Common myeloid progenitor, CD34-positive (primary cell): ENCODE measurements at regions not wholly inside any gene's neighbourhood (a gene's known extent, or its start where the extent isn't known, plus 50 kb on each side); places are given as distances from the start of the nearest gene placed in this dataset.
"Not testable (repeated sequence)": the region's sequence is repeated elsewhere in the genome, so short reads cannot be mapped to it uniquely, and the experiment has no call there.

ENCODE experiments used
- CTCF ChIA-PET: fragments of 350-600 bp; sonication (Branson Sonifier 250); formaldehyde crosslinking; loops from one replicate; lab custom pipeline; 2021; ENCODE audit warnings: antibody characterized with exemption; lab: Charles Lee
- POLR2A ChIA-PET: fragments of 350-600 bp; sonication (Branson Sonifier 250); formaldehyde crosslinking; loops from one replicate; lab custom pipeline; 2021; ENCODE audit warnings: antibody characterized with exemption; lab: Charles Lee
- DNase-seq, 3 donors: peaks; one replicate each; pipeline versions ENCODE4 v3.0.0 to v3.0.0-alpha.2; 2013
- H3K27ac ChIP-seq, 2 experiments: 1 replicate in 1 of 2; 2 replicates in 1 of 2; pipeline ENCODE4 v1.7.0; 2013; ENCODE audit warnings: inconsistent platforms in 2 of 2, low read length in 2 of 2, mild to moderate bottlenecking in 2 of 2, low read depth in 1 of 2, moderate library complexity in 1 of 2; ENCODE audit not compliant: severe bottlenecking in 2 of 2, insufficient read depth in 1 of 2, poor library complexity in 1 of 2
- H3K27me3 ChIP-seq, 5 experiments: replicated peaks in 2 of 5; 1 replicate in 3 of 5; 2 replicates in 2 of 5; pipeline versions ENCODE4 v1.6.1 to v1.7.0; 2013; ENCODE audit warnings: low read length in 4 of 5, mild to moderate bottlenecking in 2 of 5, moderate library complexity in 2 of 5, inconsistent platforms in 1 of 5; ENCODE audit not compliant: insufficient read depth in 5 of 5, control insufficient read depth in 4 of 5
- H3K36me3 ChIP-seq, 4 experiments: 1 replicate in 2 of 4; 2 replicates in 2 of 4; pipeline versions ENCODE4 v1.6.1 to v1.7.0; 2013; ENCODE audit warnings: low read length in 3 of 4, control low read depth in 1 of 4, mild to moderate bottlenecking in 1 of 4; ENCODE audit not compliant: control insufficient read depth in 4 of 4, insufficient read depth in 4 of 4
- H3K4me1 ChIP-seq, 4 experiments: 1 replicate in 3 of 4; 2 replicates in 1 of 4; pipeline versions ENCODE4 v1.6.1 to v1.7.1; 2013; ENCODE audit warnings: low read length in 3 of 4, mild to moderate bottlenecking in 3 of 4, control low read depth in 1 of 4, inconsistent platforms in 1 of 4, moderate library complexity in 1 of 4; ENCODE audit not compliant: control insufficient read depth in 4 of 4, insufficient read depth in 4 of 4; ENCODE audit errors: control extremely low read depth in 1 of 4
- H3K4me3 ChIP-seq, 7 experiments: 1 replicate in 4 of 7; 2 replicates in 3 of 7; pipeline versions ENCODE4 v1.5.1 to v1.7.0; 2013; ENCODE audit warnings: mild to moderate bottlenecking in 7 of 7, low read length in 6 of 7, moderate library complexity in 6 of 7, inconsistent platforms in 2 of 7, low read depth in 2 of 7, control low read depth in 1 of 7; ENCODE audit not compliant: insufficient read depth in 4 of 7, control insufficient read depth in 1 of 7; ENCODE audit errors: extremely low read depth in 1 of 7
- H3K9me3 ChIP-seq, 5 experiments: 1 replicate in 4 of 5; 2 replicates in 1 of 5; pipeline versions ENCODE4 v1.6.1 to v1.7.1; 2013; ENCODE audit warnings: low read length in 4 of 5, mild to moderate bottlenecking in 2 of 5, inconsistent platforms in 1 of 5, low read depth in 1 of 5, moderate library complexity in 1 of 5; ENCODE audit not compliant: control insufficient read depth in 4 of 5, insufficient read depth in 2 of 5; ENCODE audit errors: control extremely low read depth in 1 of 5
- WGBS: methylation state at CpG from one replicate; pipeline ENCODE4 v1.1.5; 2013; ENCODE audit not compliant: insufficient coverage; 5-methylcytosine and 5-hydroxymethylcytosine counted together

- POLR2A ChIA-PET = no interaction called here
- peaks cover 0 to 9% (median 1%) of the 10 kb centered on the region in 4 experiments for H3K36me3 ChIP-seq
- no peaks in the 10 kb centered on the region for H3K4me1 ChIP-seq
- H3K27me3 ChIP-seq = no peaks in the 10 kb centered on the region
- H3K27ac ChIP-seq = no peak overlapping the region
- no peaks in the 10 kb centered on the region for H3K9me3 ChIP-seq
- no peak overlapping the region for H3K4me3 ChIP-seq
- WGBS = 93% methylated on average over 12 of the region's 12 CpGs
- no peak for DNase-seq
- CTCF ChIA-PET = no interaction called here
These were observed 76.4 kb downstream of the PRR15 start for GRCh38 chr7:29639886-29640595.

GRCh38 chr7:29641651-29642050 lies 78.0 kb downstream of the PRR15 start:
- no peak for DNase-seq
- Histone ChIP-seq H3K4me3 (no peak overlapping the region), H3K27me3 (no peaks in the 10 kb centered on the region), H3K4me1 (peaks cover 0 to 5% (median 0%) of the 10 kb centered on the region in 4 experiments), H3K27ac (no peak overlapping the region), H3K36me3 (peaks cover 0 to 9% (median 1%) of the 10 kb centered on the region in 4 experiments), H3K9me3 (no peaks in the 10 kb centered on the region)
- ChIA-PET CTCF (no interaction called here), POLR2A (no interaction called here)
- WGBS = 100% methylated on average over 5 of the region's 5 CpGs

- 98% methylated on average over 9 of the region's 10 CpGs for whole genome bisulfite sequencing
- no peak overlapping the region for H3K27ac ChIP-seq
- POLR2A ChIA-PET = no interaction called here
- CTCF ChIA-PET = no interaction called here
- peaks cover 0 to 5% (median 0%) of the 10 kb centered on the region in 4 experiments for H3K4me1 ChIP-seq
- no peaks in the 10 kb centered on the region for H3K27me3 ChIP-seq
- H3K9me3 ChIP-seq = no peaks in the 10 kb centered on the region
- H3K4me3 ChIP-seq = no peak overlapping the region
- H3K36me3 ChIP-seq = peaks cover 0 to 9% (median 1%) of the 10 kb centered on the region in 4 experiments
- no peak for DNase-seq
These were observed 79.0 kb downstream of the PRR15 start for GRCh38 chr7:29642494-29643155.

GRCh38 chr7:29646116-29646515 lies 82.5 kb downstream of the PRR15 start:
- H3K27me3 ChIP-seq, DNase-seq, POLR2A ChIA-PET, CTCF ChIA-PET, H3K4me1 ChIP-seq, H3K4me3 ChIP-seq, H3K27ac ChIP-seq, H3K9me3 ChIP-seq: not testable (repeated sequence)
- 30% methylated on average over 2 of the region's 2 CpGs for WGBS
- peaks cover 0 to 17% (median 4%) of the 10 kb centered on the region in 4 experiments for H3K36me3 ChIP-seq

- peak in 2 of 3 donors; percentile 14 to 58 for DNase-seq
- WGBS = 74% methylated on average over 3 of the region's 4 CpGs
- CTCF ChIA-PET = interaction anchor here (0.5 kb wide), 1 partner anchor 39 kb away, joined by 3 read pairs; no protein-coding TSS in a partner anchor
- no peaks in the 10 kb centered on the region for H3K9me3 ChIP-seq
- POLR2A ChIA-PET = no interaction called here
- peaks cover 0 to 17% (median 5%) of the 10 kb centered on the region in 4 experiments for H3K36me3 ChIP-seq
- H3K27ac ChIP-seq = no peak overlapping the region
- peaks cover 0 to 5% (median 0%) of the 10 kb centered on the region in 4 experiments for H3K4me1 ChIP-seq
- no peaks in the 10 kb centered on the region for H3K27me3 ChIP-seq
- H3K4me3 ChIP-seq = no peak overlapping the region
These were observed 83.5 kb downstream of the PRR15 start for GRCh38 chr7:29647020-29647654.

- CTCF ChIA-PET = interaction anchor here (0.5 to 1.7 kb wide), 2 partner anchors 38 to 102 kb away, joined by 3 to 5 read pairs; no protein-coding TSS in a partner anchor
- H3K27ac ChIP-seq, DNase-seq, H3K4me3 ChIP-seq, POLR2A ChIA-PET, H3K9me3 ChIP-seq, H3K4me1 ChIP-seq, H3K27me3 ChIP-seq: not testable (repeated sequence)
- WGBS = 100% methylated on average over 3 of the region's 5 CpGs
- peaks cover 0 to 17% (median 5%) of the 10 kb centered on the region in 4 experiments for H3K36me3 ChIP-seq
These were observed 84.1 kb downstream of the PRR15 start for GRCh38 chr7:29647691-29648210.
